NCI-H1417 (cell line): ENCODE measurements at regions not wholly inside any gene's neighbourhood (a gene's known extent, or its start where the extent isn't known, plus 50 kb on each side); places are given as distances from the start of the nearest gene placed in this dataset.
A peak's percentile ranks its signal among the peaks of the same experiment; 100 is the strongest.

ENCODE experiments used
- DNase-seq, 3 experiments: peaks; one replicate each; lab custom pipeline; 2025; lab: John Stamatoyannopoulos, UW

- no peak for DNase-seq
Measured at GRCh38 chr3:72372161-72372560, 476.1 kb downstream of the SHQ1 start.

- DNase-seq = no peak
Measured at GRCh38 chr3:72371431-72371830, 476.8 kb downstream of the SHQ1 start.

GRCh38 chr3:72370947-72371346 lies 477.3 kb downstream of the SHQ1 start:
- no peak for DNase-seq

GRCh38 chr3:72369681-72370080 lies 478.6 kb downstream of the SHQ1 start:
- DNase-seq = no peak

- peak in 2 of 3 experiments; percentile 4 to 32 for DNase-seq
Measured at GRCh38 chr3:72368331-72368975, 479.8 kb downstream of the SHQ1 start.

- DNase-seq = no peak
Measured at GRCh38 chr3:72361990-72362389, 486.3 kb downstream of the SHQ1 start.

GRCh38 chr3:72359743-72360142 lies 488.5 kb downstream of the SHQ1 start:
- no peak for DNase-seq

- no peak for DNase-seq
Measured at GRCh38 chr3:72355168-72355567, 493.1 kb downstream of the SHQ1 start.

- no peak for DNase-seq
Measured at GRCh38 chr3:72354486-72354885, 493.8 kb downstream of the SHQ1 start.

- DNase-seq = no peak
Measured at GRCh38 chr3:72353236-72354128, 494.8 kb downstream of the SHQ1 start.

- DNase-seq = no peak
Measured at GRCh38 chr3:72352176-72352575, 496.1 kb downstream of the SHQ1 start.

- DNase-seq = no peak
Measured at GRCh38 chr3:72351536-72351935, 496.7 kb downstream of the SHQ1 start.

GRCh38 chr3:72350761-72351505 lies 497.3 kb downstream of the SHQ1 start:
- no peak for DNase-seq

- DNase-seq = no peak
Measured at GRCh38 chr3:72348357-72348756, 499.9 kb downstream of the SHQ1 start.

GRCh38 chr3:72347819-72348319 lies 500.4 kb downstream of the SHQ1 start:
- DNase-seq = no peak

- no peak for DNase-seq
Measured at GRCh38 chr3:72346526-72346926, 501.7 kb downstream of the SHQ1 start.

- no peak for DNase-seq
Measured at GRCh38 chr3:72345980-72346379, 502.3 kb downstream of the SHQ1 start.

GRCh38 chr3:72345237-72345878 lies 502.9 kb downstream of the SHQ1 start:
- no peak for DNase-seq

- no peak for DNase-seq
Measured at GRCh38 chr3:72344647-72345046, 503.6 kb downstream of the SHQ1 start.

GRCh38 chr3:72344236-72344635 lies 504.0 kb downstream of the SHQ1 start:
- no peak for DNase-seq

GRCh38 chr3:72343078-72343477 lies 505.2 kb downstream of the SHQ1 start:
- no peak for DNase-seq

- no peak for DNase-seq
Measured at GRCh38 chr3:72342450-72342849, 505.8 kb downstream of the SHQ1 start.
